ENCODE measurements at regions not wholly inside any gene's neighbourhood (a gene's known extent, or its start where the extent isn't known, plus 50 kb on each side); places are given as distances from the start of the nearest gene placed in this dataset.

DNA sequence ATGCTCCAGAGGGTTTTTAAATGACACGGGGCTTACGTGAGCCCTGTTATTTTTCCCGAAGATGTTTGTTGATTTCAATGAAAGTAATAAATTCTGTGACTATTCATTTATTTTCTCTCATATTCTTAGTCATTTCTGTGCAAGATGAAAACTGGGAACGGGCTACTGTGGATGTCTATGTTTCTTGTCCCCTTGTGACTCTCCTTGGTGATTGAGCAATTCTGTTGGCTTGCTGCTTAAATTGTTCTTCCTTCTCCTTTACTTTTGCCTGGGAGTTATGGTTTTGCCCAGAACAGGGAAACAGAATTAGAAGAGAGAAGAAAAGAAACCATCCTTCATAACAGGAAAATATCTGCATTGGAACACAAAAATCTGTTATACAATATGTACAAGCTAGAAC lies 508.2 kb upstream of the DSEL start:
- Histone ChIP-seq H3K9me3 (no peaks in the 10 kb centered on the region), H3K27ac (no peak overlapping the region), H3K27me3 (no peaks in the 10 kb centered on the region), H3K4me1 (no peaks in the 10 kb centered on the region), H3K4me3 (no peak overlapping the region), H3K36me3 (no peaks in the 10 kb centered on the region)
- TF ChIP-seq, protein P1, sequence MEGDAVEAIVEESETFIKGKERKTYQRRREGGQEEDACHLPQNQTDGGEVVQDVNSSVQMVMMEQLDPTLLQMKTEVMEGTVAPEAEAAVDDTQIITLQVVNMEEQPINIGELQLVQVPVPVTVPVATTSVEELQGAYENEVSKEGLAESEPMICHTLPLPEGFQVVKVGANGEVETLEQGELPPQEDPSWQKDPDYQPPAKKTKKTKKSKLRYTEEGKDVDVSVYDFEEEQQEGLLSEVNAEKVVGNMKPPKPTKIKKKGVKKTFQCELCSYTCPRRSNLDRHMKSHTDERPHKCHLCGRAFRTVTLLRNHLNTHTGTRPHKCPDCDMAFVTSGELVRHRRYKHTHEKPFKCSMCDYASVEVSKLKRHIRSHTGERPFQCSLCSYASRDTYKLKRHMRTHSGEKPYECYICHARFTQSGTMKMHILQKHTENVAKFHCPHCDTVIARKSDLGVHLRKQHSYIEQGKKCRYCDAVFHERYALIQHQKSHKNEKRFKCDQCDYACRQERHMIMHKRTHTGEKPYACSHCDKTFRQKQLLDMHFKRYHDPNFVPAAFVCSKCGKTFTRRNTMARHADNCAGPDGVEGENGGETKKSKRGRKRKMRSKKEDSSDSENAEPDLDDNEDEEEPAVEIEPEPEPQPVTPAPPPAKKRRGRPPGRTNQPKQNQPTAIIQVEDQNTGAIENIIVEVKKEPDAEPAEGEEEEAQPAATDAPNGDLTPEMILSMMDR (IDR thresholded peaks at IDR 0.05), result no peak
- intact Hi-C loops (cut with DNase I; ENCODE audit: low total_unique reads), result no loop called here
- no peak for DNase-seq

DNA sequence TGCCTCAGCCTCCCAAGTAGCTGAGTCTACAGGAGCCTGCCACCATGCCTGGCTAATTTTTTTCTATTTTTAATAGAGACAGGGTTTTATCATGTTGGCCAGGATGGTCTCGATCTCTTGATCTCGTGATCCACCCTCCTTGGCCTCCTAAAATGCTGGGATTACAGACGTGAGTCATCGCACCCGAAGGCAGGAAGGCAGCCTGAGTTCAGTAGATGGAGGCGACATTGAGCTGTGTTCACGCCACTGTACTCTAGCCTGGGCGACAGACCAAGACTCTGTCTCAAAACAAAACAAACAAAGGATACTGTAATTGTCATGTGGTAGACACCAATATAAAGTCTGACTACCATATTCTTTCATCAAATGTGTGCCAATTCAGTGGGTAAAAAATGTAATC lies 500.9 kb upstream of the DSEL start:
- intact Hi-C loops (cut with DNase I; ENCODE audit: low total_unique reads), result no loop called here
- H3K27ac ChIP-seq, result no peak overlapping the region
- DNase-seq, result no peak
- H3K4me1 ChIP-seq, result no peaks in the 10 kb centered on the region
- H3K36me3 ChIP-seq, result no peaks in the 10 kb centered on the region
- H3K9me3 ChIP-seq, result no peaks in the 10 kb centered on the region
- no peaks in the 10 kb centered on the region for H3K27me3 ChIP-seq
- TF ChIP-seq, protein P1 (IDR thresholded peaks at IDR 0.05), result no peak
- H3K4me3 ChIP-seq, result no peak overlapping the region

DNA sequence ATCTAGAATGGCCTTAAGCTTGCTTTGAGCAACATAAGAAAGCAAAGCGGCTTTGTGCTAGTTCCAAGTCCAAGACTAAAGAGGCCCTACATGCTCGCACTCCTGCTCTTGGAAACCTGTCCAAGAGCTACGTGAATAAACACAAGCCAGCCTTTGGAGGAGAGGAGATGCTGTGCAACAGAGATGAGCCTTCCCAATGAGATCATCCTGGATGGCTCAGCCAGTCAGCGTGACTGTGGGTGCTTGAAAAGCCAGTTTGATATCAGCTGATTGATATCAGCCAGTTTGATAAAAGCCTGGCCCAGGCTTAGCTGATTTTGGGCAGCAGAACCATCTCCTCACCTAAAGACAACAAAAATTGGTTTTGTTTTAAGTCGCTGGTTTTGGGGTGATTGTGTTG lies 481.0 kb upstream of the DSEL start:
- intact Hi-C loops (cut with DNase I; ENCODE audit: low total_unique reads), result no loop called here
- DNase-seq, result no peak
- Histone ChIP-seq H3K27me3 (no peaks in the 10 kb centered on the region), H3K9me3 (no peaks in the 10 kb centered on the region), H3K4me1 (no peaks in the 10 kb centered on the region), H3K4me3 (no peak overlapping the region), H3K36me3 (no peaks in the 10 kb centered on the region), H3K27ac (no peak overlapping the region)
- TF ChIP-seq, protein P1 (IDR thresholded peaks at IDR 0.05), result no peak

DNA sequence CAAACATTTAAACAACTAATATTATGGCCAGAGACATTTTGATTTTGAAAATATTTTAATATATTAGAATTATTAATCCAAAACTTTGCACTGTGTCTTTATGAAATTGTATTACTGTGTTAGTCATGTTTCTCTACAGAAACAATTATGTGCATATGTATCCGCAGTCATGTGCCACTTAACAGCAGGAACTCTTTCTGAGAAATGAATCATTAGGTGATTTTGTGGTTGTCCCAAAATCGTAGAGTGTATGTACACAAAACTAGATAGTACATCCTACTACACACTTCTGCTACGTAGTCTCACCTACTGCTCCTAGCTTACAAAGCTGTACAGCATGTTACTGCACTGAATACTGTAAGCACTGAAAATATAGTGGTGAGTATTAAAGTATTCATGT lies 479.2 kb upstream of the DSEL start:
- no peak for DNase-seq
- Histone ChIP-seq H3K9me3 (no peaks in the 10 kb centered on the region), H3K27ac (no peak overlapping the region), H3K4me1 (no peaks in the 10 kb centered on the region), H3K27me3 (no peaks in the 10 kb centered on the region), H3K4me3 (no peak overlapping the region), H3K36me3 (no peaks in the 10 kb centered on the region)
- intact Hi-C loops (cut with DNase I; ENCODE audit: low total_unique reads), result no loop called here
- TF ChIP-seq, protein P1 (IDR thresholded peaks at IDR 0.05), result no peak

DNA sequence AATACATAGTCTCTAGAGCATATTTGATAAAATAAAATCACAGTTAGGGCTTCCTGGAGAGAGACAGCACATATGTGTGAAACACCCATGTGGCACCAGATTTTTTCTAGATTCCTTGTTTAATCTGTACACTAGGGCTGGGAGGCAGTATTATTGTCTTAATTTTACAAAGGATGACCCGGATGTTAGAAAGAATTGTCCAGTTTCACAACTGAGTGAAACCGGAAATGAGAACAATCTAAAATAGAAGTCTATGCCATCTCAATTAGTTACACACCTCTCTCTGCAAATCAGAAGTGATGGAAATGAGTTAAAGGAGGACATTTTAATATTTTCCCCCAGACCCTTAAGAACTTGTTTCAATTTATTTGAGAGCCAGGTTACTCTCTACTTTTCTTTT lies 463.7 kb upstream of the DSEL start:
- TF ChIP-seq, protein P1 (IDR thresholded peaks at IDR 0.05), result no peak
- H3K36me3 ChIP-seq, result no peaks in the 10 kb centered on the region
- H3K27me3 ChIP-seq, result no peaks in the 10 kb centered on the region
- H3K4me1 ChIP-seq, result no peaks in the 10 kb centered on the region
- H3K27ac ChIP-seq, result no peak overlapping the region
- no peaks in the 10 kb centered on the region for H3K9me3 ChIP-seq
- H3K4me3 ChIP-seq, result no peak overlapping the region
- DNase-seq, result no peak
- intact Hi-C loops (cut with DNase I; ENCODE audit: low total_unique reads), result no loop called here

DNA sequence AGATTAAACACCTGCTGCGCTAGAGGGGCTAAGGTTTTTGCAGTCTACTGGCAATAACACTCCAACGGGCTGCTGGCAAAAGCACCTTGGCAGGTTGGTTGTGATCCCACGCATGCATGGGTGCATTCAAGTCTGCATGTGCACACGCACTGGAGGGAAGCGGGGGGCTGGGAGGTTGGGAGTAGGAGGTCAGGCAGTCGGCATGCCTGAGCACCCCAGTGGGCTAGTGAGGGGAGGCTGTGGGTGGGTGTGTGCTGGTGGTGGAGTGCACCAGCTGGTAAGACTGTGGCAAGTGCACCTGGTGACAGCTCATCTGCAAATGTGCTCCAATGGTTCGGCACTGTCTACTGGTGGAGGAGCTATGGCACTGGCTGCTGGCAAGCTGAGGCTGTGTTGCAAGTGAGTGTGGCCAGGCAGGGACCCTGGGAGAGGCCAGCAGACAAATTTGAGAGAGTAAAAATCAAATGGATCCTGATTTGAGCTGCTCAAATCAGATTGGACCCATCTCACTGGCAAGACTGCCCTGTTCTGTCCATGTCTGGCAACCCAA lies 460.6 kb upstream of the DSEL start:
- Histone ChIP-seq H3K27me3 (no peaks in the 10 kb centered on the region), H3K27ac (no peak overlapping the region), H3K9me3 (no peaks in the 10 kb centered on the region), H3K4me3 (no peak overlapping the region), H3K36me3 (no peaks in the 10 kb centered on the region), H3K4me1 (no peaks in the 10 kb centered on the region)
- intact Hi-C loops (cut with DNase I; ENCODE audit: low total_unique reads), result no loop called here
- no peak for DNase-seq
- TF ChIP-seq, protein P1 (IDR thresholded peaks at IDR 0.05), result no peak
